Epithelial cell of prostate (primary cell): ENCODE measurements at regions not wholly inside any gene's neighbourhood (a gene's known extent, or its start where the extent isn't known, plus 50 kb on each side); places are given as distances from the start of the nearest gene placed in this dataset.

Experiments used
- DNase-seq: peaks from one replicate; pipeline ENCODE4 v3.0.0-alpha.2; 2011; ENCODE audit warnings: low read depth, low spot score
- H3K27ac ChIP-seq: fragments of 450-650 bp; 2 replicates; pipeline ENCODE4 v1.5.1; 2017; ENCODE audit warnings: mild to moderate bottlenecking

GRCh38 chr11:39165021-39165420, 2294.4 kb downstream of the LRRC4C start:
- DNase-seq: no peak
- no peak overlapping the region for H3K27ac ChIP-seq

GRCh38 chr11:39149214-39149613, 2310.2 kb downstream of the LRRC4C start:
- no peak overlapping the region for H3K27ac ChIP-seq
- DNase-seq: no peak

DNA sequence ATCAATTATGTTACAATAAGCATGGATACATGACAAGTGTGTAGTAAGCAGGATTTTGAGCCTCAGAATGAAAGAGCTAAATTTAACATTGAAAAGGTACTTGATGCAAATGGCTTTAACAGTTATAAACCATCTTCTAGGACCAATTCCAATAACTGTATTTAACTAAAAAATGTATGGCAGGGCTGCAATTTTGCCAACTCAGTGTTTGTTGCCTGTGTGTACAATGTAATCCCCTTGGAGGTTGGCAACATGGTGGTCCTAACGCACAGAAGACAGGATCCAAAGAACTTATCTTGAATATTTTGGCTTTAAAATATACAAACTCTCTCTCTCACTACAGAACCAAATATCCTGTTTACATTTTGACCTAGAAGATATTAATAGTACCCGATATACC, 2314.1 kb downstream of the LRRC4C start:
- DNase-seq: no peak
- no peak overlapping the region for H3K27ac ChIP-seq

DNA sequence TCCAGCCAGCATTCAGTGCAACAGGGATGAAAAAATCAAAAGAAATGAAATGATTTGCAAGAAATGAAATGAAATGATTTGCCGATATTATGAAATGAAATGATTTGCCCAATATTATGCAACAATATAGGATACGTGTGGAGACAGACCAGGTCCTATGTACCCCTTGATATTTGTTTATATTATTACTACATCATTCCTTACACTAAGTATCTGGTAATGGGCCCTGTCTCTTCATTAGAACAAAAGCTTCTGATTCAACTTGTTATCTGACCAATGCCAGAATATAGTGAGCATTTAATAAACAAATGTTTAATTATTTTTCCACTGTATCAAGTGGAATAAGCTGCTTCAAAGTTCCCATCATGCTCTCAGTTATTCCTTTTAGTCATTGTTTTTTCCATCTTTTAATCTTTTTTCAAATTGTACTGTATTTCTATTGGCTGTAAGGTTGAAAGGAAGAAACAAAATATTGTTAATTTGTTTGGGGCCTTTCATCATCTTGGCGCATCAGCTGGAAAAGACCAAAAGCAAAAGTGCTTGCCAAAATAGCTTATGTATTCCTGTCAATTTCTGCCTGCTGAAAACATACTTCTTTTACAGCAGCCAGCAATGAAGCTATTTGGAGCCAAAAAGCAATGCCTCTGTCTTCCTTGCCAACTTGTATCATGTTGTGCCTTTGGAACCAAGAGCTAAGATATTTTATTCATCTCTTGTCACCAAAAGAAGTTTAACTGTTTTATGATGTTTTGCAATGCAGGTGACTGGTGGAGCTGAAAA, 2314.9 kb downstream of the LRRC4C start:
- DNase-seq: no peak
- H3K27ac ChIP-seq: no peak overlapping the region

DNA sequence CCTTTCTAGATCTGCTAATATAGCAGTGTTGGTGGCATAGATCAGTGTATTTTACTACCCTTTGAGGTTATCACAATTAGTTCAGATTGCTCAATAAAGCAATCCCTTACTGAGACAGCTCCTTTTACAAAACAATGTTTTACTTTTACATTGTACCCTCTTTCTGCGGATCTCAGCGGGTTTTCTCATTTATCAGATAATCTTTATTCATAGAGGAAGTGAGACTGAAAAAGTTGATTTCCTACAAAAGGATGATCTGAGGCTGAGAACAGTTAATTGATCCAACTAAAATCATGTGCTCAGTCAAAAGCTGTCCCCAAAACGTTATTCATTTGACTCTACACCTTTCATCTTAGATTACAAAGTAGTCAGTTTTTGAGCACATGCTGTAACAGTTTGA, 2319.9 kb downstream of the LRRC4C start:
- DNase-seq: no peak
- no peak overlapping the region for H3K27ac ChIP-seq

DNA sequence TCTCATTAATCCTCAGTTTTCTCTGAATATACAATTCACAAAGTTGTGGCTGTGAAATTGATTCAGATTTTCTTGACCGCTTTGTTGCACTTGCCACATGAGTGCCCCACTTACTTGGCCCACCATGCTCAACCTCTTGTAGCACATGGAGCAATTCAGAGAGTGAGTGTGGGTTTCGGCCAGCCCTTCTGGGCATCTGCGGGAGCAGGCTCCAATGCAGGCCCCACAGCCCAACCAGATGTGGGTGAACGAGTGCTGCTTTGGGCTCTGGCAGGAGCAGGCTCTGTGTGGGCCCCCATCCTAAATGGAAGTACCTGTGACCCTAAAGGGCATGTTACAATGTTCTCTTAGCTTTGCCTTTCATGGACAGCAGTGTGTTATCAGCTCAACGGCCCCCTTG, 2338.6 kb downstream of the LRRC4C start:
- H3K27ac ChIP-seq: no peak overlapping the region
- DNase-seq: no peak

GRCh38 chr11:39113606-39114005, 2345.8 kb downstream of the LRRC4C start:
- H3K27ac ChIP-seq: no peak overlapping the region
- DNase-seq: no peak

GRCh38 chr11:39102236-39102635, 2357.2 kb downstream of the LRRC4C start:
- DNase-seq: no peak
- no peak overlapping the region for H3K27ac ChIP-seq

DNA sequence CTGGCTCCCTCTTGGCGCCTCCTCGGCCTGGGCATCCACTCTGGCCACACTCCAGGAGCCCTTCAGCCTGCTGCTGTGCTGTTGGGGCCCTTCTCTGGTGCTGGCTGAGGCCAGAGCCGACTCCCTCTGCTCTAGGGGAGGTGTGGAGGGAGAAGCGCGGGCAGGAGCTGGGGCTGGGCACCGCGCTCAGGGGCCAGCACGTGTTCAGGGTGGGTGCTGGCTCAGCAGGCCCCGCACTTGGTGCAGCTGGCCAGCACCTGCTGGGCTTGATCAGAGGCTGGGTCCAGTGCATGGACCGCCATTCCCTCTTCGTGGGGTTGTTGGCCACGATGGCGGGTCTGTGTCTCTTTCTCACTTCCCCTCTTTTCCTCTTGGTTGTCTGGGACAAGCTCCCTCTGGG, 2381.0 kb downstream of the LRRC4C start:
- no peak for DNase-seq
- no peak overlapping the region for H3K27ac ChIP-seq

DNA sequence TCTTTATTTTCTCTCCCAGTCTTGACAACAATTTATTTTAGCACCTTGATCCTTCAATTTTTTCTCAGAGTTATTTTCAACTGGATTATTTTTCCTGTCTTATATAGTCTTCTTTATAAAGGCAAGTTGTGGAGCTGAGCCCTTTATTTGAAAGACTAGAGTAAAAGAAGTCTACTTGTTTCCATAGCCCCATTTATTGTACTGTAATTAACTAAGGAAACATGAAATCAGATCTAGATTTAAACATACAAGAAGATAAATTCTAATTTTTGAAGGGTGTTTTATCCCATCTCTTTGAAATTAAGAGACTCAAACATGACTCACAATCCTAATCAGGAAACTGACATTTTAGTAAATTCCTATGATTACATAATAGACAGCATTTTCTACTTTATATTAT, 2421.8 kb downstream of the LRRC4C start:
- H3K27ac ChIP-seq: no peak overlapping the region
- DNase-seq: no peak

DNA sequence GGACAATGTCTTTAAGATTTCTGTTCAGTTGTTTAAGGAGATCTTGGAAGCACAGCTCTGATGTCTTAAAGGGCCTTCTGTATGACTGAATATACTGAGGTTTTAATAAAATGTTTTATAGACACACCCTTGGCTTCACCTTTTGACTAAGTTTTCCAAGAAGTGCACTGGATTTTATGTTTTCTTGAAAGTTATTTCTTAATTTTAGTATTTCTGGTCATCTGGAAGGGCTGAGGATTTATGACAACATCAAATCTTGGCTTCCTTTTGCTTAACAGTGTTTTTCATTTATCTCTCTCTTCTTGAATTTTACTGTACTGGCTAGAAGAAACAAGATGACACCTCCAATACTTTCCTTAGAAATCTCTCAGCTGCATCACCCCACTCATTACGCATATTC, 2423.4 kb downstream of the LRRC4C start:
- DNase-seq: no peak
- no peak overlapping the region for H3K27ac ChIP-seq

DNA sequence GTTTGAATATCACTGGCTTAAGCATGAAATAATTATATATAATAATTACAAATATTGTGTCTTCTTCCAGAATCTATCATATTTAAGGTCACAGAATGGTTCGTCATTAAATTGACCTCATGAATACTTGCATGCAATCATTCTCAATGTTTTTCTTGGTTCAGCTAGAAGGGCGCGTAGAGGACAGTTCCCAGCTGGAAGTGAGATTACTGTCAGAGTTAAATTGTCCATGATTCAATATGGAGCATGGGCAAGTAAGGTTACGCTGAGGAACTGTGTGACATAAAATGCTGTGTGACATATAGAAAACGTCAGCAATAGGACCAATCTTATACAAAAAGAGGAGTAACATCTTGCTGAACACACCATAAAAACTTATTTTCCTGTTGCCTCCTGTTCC, 2423.5 kb upstream of the RAG2 start:
- DNase-seq: no peak
- H3K27ac ChIP-seq: no peak overlapping the region

DNA sequence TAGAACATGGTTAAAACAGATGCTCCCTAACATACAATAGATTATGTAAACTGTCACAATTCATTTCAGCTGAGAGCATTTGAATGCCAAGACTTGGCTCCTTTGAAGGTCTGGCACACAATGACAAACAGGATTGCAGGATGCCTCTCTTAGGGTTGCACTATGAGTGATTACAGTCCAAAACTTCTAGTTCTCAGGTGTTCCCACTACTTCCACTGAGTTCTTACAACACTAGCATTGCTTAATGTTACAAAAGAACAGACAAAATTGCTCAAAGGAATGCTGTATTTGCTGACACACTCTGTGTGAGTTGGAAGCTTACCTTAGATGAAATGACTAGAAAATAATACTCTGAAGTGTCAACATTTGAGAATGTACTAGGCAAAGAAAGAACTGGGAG, 2413.8 kb upstream of the RAG2 start:
- DNase-seq: no peak
- H3K27ac ChIP-seq: no peak overlapping the region

- H3K27ac ChIP-seq: no peak overlapping the region
- DNase-seq: no peak
These were observed 2392.8 kb upstream of the RAG2 start for GRCh38 chr11:38990841-38991240.

DNA sequence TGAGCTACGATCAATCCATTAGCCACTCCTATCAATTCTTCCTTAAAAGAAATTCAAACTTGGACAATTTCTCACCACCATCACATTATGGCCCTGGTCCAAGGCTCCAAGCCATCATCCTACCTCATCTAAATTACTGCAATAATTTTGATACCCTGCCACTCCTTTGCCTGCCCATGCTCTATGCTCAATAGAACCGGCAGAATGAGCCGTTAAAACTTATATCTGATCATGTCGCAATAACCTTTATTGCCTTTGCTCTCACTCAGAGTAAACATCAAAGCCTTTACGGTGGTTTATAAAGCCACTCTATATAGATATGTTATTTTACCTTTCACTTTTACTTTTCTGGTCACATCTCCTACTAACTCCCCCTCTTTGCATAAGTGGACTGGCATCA, 2392.1 kb upstream of the RAG2 start:
- H3K27ac ChIP-seq: no peak overlapping the region
- DNase-seq: no peak

GRCh38 chr11:38988908-38989307, 2390.9 kb upstream of the RAG2 start:
- H3K27ac ChIP-seq: no peak overlapping the region
- DNase-seq: no peak

- H3K27ac ChIP-seq: no peak overlapping the region
- DNase-seq: no peak
These were observed 2374.2 kb upstream of the RAG2 start for GRCh38 chr11:38972220-38972619.

GRCh38 chr11:38971141-38971540, 2373.1 kb upstream of the RAG2 start:
- no peak overlapping the region for H3K27ac ChIP-seq
- DNase-seq: no peak

DNA sequence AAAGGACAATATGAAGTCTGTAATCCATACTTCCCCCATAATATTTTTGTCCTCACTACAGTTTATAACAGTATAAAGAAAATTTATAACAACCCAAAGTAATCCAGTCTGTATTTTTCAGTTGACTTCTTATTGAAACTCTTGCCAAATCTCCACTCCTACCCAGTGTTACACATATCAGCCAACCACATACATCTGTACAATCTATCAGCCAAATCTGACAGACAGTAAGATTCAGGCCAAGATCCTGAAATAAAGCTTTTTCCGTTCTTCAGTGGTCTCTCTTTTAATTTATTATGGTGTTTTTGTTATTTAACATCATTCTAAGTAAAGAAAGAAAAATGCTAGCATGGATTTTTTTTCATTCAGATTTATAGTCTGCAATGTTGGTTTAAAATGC, 2370.9 kb upstream of the RAG2 start:
- no peak for DNase-seq
- no peak overlapping the region for H3K27ac ChIP-seq

- H3K27ac ChIP-seq: no peak overlapping the region
- DNase-seq: no peak
These were observed 2354.7 kb upstream of the RAG2 start for GRCh38 chr11:38952698-38953097.

DNA sequence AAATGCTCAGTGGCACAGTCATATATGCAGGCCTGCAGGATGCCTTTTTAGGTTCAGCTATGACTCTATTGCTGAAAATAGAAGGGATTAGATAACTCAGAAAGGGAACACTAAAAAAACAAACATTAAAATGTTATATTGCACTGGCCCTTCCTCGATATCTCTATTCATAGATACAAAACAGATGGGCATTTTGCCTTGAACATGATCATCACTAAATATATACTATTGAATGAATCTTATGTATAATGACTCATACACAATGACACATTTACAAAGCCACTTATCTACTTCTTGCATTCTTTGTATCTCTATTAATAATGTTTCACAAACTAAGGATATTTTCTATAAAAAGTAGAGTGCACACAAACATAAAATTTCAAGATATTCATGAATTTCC, 2352.8 kb upstream of the RAG2 start:
- H3K27ac ChIP-seq: no peak overlapping the region
- no peak for DNase-seq

- DNase-seq: no peak
- H3K27ac ChIP-seq: no peak overlapping the region
These were observed 2350.4 kb upstream of the RAG2 start for GRCh38 chr11:38948392-38948791.

DNA sequence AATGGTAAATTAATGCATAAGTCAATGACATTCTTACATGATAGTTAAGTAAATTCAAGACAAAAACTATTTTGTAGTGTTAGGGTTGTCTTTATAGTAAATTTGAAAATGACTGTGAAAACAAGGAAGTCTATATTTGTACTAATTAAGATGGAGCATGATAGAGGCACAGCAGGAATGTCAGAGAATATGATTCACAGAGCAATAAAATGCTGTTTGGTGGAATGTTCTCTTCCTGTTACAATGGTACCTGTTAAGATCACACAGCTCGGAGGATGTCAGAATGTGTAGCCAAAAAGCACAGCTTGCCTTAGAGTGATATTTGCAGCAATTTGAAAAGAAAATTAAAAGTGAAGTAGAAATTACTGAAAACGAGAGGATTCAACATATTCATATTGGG, 2339.7 kb upstream of the RAG2 start:
- DNase-seq: no peak

More for the DNA sequence above, 2339.7 kb upstream of the RAG2 start:
- H3K27ac ChIP-seq: no peak overlapping the region
